GM21825 (cell line): ENCODE measurements at regions not wholly inside any gene's neighbourhood (a gene's known extent, or its start where the extent isn't known, plus 50 kb on each side); places are given as distances from the start of the nearest gene placed in this dataset.
"Not testable (repeated sequence)": the region's sequence is repeated elsewhere in the genome, so short reads cannot be mapped to it uniquely, and the experiment has no call there.

Experiments used
- ATAC-seq: cut with Tn5 transposase; IDR thresholded peaks from one replicate; pipeline ENCODE4 v1.9.1; 2021; ENCODE audit warnings: mild to moderate bottlenecking, moderate library complexity; ENCODE audit not compliant: unreplicated experiment

DNA sequence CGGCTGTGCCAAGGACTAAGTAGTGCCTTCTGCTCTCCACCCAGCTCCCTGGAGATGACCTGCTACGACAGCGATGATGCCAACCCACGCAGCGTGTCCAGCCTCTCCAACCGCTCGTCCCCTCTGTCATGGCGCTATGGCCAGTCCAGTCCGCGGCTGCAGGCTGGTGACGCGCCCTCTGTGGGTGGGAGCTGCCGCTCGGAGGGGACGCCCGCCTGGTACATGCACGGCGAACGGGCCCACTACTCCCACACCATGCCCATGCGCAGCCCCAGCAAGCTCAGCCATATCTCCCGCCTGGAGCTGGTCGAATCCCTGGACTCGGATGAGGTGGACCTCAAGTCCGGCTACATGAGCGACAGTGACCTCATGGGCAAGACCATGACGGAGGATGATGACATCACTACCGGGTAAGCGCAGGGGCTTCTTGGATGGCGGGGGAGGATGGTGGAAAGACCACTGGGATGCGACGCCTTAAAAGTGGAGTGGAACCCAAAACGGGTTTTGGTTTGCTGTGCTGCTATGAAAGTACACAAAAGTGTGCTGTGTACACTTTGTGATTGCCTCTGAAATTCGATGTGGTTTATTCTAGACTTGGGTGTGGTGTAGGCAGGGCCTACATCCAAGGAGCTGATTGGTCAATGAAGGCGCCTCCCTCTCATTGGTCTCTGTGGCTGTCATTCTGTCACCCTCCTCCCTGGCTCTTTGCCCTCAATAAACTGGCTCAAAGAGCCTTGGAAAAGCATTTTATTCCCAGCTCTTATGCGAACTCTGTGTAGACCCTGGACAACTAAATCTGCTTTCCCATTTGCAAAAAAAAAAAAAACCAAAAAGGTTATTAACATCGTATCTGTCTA, 110.4 kb upstream of the IPO9 start:
- ATAC-seq = no peak

DNA sequence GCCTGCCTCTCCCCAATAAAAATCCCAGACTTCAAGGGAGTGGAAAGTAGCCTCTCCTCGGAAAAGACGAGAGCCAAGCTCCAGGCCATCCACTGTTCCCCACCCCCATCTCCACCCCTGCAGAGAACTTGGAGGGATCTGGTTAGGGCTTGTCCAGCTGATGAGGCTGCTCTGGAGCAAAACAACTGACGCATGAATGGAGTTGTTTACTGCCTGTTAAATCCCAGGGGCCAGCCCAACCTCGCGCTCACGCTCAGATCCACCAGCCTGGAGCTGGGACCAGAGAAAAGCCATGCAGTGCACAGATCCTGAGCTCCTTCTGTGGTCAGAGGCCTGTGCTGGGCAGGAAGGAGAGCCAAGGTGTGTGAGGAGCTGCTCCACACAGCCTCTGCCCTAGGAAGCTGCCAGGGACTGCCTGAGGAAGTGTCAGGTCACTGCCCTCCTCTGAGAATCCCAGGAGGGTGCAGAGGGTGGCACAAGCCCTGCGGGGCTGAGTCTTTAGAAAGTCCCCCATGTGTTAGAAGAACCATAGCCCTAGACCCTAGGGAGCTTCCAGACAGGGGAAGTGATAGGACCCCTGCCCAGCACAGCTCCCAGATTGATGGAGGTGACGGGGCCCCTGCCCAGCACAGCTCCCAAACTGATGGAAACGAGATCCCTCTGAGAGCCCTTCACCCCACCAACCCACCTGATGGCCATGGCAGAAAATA, 109.0 kb upstream of the IPO9 start:
- no peak for ATAC-seq

DNA sequence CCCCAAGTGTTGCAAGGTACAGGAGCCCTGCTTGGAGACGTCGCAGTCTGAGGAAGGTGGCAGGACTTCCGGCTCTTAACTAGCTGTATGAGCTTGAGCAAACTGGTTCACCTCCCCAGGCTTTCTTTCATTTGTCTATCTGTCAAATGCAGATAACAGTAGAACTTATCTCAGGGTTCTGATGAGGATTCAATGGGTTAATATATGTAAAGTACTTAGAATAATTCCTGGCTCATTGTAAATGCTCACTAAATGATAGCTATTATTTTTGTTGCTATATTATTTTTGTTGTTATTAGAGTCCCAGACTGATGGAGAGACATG, 108.5 kb upstream of the IPO9 start:
- no peak for ATAC-seq

DNA sequence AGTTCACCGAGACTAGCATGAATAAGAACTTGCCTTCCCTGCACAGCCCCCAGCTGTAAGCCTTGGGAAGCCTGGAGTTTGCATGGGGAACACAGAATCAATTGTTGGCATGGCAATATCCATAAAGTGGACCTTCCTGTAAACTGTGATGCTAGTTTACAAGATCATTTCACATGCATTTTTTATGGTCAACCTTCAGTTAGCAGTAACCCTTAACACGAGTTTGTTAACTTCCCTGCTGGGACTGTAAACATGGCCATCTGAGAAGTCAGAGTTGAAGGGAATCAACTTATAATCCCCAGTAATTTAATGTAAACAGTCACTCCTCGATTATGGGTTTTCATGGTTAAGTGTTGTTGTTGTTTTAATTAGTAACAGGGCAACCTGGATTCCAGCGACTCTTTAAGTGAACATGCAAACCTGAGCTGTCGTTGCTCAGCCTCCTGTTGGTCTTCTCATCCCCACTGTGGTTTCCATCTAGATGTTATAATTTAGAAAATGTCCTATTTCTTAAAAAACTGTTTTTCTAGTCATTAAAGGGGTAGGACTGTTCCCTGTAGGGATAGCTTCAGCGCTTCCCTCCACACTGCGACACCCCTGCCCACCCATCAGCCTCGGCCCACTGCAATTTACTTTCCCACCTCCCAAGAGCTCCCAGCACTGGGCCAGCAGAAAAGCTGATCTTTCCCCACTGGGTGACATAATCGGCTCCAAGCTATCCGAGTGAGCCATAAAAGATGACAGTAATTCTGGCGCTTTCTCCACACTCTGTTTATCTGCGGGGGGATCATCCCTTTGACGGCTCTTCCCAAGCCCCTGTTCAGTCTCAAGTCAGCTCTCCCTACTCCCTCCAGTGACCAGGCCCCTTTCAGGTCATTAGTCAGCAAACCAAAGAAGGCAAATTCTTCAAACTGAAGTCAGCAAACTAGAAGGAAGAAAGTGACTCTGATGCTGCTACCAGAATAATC, 107.6 kb upstream of the IPO9 start:
- no peak for ATAC-seq

DNA sequence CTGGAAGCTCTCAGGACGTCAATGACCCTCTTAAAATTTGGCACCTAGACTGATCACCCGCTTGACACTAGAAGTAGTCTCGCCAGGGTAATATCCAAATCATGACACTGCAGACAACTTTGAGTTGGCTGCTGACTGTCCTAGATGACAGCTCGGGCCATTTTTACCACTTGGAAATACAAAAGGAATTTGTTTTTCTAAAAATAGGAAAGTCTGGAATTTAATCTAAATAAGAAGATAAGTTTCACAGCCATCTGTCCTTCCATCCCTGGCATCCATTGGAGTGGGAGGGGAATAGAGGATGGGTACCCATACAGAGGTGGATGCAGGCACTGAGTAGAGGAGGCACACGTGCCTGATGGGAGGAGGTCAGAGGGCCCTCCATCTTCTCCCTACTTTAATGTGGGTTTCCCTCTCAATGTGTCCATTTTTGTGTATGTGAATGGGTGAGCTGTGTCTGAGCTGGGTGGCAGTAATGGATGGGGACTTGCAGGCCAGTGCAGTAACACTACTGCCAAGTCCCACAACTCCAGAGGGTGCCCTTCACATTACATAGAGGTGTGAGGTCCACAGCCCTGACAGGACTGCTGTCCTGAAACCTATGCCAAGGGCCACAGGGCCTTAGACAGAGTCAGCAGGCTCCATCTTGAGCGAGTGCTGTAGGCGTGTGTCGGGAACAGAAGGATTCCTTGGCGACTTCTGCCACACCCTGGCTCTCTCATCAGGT, 104.8 kb upstream of the IPO9 start:
- no peak for ATAC-seq

DNA sequence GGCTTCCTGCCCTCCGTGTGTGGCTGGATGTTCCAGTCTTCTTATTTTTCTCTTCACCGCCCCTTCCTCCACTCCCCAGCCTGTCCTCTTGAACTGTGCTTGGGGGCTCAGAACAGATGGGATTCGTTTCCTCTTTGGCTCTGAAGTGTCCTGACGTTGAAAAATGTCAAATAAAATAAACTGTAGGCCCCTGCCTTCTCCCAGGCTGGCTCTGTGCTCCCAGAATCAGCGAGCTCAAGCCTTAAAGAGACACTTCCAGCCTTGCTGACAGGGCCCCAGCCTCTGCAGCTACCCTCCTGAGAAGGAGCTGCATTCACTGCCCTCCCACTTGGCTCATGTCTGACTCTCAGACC, 104.2 kb upstream of the IPO9 start:
- no peak for ATAC-seq

DNA sequence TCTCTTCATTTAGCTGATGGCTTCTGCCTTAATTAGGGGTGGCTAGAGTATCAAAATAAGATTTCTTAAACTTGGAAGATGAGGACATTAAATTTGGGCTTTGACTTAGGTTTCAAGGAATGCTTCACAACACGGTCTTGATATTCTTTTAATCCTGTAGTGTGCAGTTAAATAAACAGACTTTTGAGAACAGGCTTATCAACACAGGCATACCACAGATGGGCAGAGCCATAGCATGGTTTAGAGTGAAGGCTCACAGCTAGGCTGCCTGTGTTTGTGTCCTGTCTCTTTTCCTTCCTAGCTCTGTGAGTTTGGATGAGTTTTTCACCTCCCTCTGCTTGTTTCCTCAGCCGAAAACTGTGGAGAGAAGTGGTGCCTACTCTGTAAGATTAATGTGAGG, 102.3 kb upstream of the IPO9 start:
- no peak for ATAC-seq

DNA sequence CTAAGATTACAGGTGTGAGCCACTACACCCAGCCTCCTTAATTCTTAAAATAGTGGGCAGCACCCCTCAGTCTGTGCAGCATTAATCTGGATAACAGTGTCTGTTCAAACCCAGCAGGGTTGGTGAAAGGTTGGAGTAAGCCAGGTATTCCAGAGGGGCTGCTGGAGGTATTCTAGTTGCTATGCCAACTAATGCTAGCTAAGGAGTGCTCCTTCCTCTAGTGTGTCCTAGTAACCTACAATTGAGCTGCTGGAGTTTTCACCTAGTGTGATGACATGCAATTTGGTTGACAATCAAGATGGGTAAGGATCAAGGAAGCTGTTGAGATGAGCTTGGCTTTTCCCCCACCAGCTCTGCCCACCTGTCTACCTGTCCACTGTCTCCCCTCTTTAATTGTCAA, 100.2 kb upstream of the IPO9 start:
- ATAC-seq = no peak

DNA sequence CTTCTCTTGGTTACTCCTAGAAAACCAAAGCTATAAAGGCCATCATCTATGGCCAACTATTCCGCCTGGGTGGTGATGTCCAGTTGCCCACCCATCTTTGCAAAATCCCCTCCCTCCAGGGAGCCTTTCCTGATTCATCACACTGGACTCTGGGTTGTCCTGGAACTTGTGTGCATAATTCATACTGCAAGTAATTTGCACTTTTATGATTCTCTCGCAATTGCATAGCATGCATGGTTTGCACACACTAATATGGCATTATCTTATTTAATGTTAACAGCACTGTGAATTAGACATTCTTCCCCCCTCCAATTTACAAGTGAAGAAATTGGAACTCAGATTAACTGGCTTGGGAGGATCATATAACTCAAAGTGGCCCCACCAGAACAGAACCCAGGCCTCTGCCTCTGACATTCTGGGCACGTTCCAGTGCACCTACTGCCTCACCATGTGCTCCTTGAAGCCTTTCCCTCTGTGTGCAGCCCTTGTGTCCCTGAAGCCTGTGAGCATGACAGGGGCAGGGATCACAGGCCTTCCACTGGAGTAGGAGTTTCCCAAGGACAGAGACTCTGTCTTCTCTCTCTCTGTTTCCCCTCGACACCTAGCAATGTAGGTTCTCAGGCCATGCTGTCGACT, 98.9 kb upstream of the IPO9 start:
- no peak for ATAC-seq

DNA sequence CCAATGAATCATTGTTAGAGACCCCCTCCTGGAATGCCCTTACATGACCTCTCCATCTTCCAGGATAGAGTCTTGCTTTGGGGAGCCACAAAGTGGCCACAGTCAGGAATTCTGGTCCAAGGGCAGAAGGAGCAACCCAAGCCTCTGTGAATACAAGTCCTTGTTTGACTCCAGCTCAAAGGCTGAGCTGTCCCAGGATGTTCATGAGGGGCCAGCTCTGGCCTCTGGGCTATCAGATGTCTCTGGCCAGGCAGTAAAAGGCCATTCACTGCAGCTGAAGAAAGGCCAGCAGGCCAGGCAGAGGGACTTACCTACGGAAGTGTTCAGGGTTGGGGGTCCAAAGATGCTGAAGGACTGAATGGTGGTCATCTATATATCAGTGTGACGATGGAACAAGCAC, 98.3 kb upstream of the IPO9 start:
- no peak for ATAC-seq

DNA sequence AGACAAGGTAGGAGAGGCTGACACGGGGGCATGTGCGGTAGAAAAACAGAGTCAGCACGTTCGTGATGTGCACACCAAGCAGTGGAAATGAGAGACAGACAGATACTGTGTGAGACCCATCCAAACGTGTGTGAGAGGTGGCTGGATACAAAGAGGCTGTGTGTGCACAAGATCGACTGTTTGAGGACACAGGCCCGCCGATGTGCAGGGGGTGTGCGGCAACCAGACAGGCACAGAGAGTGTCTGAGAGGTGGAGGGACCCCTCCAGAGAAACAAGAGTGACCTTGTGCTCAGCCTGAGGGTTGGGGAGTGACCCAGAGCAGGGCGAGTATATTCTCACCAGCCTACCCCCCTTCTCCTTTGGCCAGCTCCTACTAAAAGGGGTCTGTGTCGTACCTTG, 97.8 kb upstream of the IPO9 start:
- no peak for ATAC-seq

DNA sequence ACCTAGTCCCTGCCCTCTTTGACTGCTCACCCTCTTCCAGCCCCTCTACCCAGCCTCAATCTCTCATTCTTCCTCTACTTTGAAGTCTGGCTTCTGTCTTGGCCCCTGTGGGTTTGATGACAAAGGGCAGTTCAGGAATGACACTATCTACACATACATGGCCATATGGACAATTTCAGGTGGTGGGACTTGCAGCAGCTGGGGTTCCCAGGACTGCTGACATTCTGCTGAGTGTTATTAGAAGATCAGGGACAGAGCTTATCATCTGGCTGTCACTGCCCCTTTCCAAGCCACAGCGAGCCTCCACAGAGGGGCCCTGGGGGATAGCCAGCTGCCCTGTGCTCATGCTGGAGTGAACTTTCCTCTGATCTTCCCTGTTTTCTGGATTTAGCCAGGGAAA, 97.4 kb upstream of the IPO9 start:
- ATAC-seq = no peak

DNA sequence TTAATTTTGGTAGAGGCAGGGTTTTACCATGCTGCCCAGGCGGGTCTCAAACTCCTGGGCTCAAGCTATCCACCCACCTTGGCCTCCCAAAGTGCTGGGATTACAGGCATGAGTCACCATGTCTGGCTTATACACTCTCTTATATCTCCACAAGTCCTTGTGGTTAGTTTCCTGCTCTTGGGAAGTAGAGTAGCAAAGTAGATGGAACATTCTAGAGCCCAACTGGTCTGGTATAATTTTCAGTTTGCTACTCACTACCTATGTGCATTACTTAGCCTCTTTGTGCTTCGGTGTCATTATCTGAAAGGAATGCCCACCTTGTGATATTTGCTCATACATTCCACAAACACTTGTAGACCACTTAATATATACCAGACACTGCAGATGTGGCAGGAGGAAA, 96.6 kb upstream of the IPO9 start:
- ATAC-seq = no peak

DNA sequence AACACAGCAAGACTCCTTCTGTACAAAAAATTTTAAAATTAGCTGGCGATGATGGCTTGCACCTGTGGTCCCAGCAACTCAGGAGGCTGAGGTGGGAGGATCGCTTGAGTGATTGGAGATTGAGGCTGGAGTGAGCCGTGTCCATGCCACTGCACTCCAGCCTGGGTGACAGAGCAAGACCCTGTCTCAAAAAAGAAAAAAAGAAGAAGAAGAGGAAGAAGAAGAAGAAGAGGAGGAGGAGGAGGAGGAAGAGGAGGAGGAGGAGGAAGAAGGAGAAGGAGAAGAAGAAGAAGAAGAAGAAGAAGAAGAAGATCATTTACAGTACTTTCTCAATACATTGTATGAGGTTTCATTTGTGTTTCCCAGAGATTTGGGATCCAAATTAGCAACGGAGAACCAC, 94.7 kb upstream of the IPO9 start:
- not testable (repeated sequence) for ATAC-seq

DNA sequence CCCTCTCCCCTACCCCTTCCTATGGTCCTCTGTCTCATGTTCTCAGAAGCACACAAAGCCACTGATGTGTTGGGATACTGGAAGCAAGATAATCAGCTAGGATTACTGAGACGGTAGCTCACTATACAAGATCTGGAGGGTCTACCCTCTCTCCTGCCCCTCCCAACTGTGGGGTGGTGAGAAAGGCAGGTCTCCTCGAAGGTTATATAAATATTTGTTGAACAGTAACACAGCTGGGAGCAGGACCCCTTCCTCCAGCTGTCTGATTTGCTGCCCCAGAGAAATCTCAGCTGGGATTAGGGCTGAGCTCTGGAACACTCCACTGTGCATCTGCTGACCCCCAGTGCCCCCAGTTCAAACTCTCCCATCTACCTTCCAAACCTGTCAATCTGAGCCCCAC, 94.2 kb upstream of the IPO9 start:
- no peak for ATAC-seq

DNA sequence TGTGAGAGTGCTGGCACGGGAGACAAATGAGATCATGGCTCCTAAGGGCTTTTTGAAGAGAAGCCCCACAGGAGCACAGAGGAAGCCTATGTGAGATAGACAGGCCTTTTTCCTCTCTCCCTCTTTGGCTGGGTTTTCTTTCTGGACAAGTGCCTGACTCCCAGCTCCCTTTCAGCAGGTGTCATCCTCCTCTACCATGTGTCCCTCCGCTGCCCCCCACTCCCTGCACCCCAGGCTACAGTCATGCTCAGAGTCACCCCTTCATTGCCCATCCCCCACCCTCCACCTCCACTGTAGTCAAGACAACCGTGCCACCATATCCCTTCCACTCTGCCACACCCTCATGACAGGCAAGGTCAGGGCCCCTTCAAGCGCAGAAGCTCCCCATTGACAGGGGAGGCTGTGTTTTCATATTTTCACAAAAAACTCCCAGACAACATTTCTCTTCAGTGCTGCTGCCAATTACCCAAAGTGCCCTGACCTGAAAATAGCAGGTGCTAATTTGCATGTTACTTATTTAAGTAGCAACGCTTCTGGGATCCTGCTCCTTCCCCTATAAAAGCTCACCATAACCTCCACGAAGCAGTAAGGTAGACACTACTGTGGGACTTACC, 92.1 kb upstream of the IPO9 start:
- ATAC-seq = no peak

DNA sequence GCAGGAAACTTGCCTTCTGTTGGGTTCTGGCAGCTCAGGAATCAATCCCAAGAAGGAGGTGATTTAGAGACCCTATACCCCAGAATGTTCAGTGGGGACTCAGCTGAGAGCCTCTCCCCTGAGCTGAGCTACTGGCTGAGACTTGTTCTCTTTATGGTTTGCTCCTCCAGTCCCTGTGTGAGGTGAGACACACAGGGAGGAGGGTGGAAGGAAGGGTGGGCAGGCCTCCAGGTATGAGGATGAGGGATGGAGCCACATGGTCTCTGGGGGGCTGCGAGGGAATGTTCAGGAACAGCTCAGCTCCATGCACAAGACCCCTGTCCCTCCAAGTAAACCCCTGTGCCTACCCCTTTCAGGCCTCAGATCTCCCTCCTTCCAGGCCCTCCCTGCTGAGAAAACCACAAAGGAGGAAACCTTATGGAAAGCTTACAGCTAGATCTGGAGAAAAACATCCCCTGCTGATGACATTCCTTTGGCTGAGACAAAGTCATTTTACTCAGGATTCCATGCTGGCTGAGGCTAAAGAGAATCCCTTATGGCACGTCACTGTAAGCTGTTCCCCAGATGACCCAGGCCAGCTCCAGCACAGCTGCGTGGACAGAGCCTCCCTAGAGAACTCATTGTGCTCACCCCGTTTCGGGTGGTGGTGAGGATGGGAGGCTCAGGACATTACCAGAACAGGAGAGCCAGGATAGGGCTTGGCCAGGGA, 91.5 kb upstream of the IPO9 start:
- ATAC-seq = no peak

DNA sequence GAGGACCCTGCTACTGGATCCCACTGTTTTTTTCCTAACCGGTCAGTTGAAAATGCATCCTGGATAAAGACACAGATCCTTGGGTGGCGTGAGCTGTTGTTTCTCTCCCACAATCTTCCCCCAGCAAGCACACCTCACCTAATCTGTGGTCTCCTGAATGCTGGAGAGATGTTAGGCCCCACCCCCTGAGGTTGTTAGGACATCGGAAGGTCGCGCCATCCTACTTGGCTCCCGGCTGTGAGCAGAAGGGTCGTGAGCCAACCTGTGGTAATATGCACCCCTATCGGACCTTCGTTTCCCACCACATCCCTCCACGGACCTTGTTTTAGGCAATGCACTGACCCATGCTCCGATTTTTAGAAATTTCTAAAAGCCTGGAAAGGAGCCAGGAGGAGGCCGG, 89.9 kb upstream of the IPO9 start:
- ATAC-seq = no peak

DNA sequence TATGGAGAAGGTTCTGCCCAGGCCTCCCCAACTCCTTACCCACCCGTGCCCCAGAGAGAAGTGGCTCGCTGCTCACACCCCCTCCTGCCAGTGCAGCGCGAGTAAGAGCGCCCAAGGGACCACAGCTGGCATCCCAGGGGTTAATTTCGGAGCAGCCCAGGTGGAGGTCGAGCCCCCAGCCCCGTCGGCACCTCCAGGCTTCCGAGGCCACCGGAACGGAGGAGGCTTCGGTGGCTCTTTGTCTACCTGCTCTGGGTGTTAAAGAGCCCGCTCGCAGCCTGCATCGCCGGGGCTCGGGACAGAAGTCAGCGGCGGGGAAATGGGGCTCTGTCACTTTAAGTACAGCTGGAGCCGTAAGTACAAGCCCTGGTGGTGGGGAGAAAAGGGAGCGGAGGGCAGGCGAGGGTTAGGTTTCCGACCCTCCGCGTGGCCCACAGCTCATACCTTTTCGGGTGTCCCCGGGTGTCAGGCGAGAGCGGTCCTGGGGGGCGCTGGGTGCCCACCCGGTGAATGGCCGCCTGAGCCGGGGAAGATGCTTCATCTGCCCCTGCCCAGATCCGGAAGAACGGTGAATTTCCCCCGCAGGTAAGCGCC, 89.4 kb upstream of the IPO9 start:
- no peak for ATAC-seq
